GM12873 (cell line): ENCODE measurements at regions not wholly inside any gene's neighbourhood (a gene's known extent, or its start where the extent isn't known, plus 50 kb on each side); places are given as distances from the start of the nearest gene placed in this dataset.

ENCODE experiments used
- TF ChIP-seq, protein P1 (sequence below): IDR thresholded peaks from 2 replicates; pipeline ENCODE4 v1.5.1; 2012; ENCODE audit warnings: low read depth, mild to moderate bottlenecking, moderate library complexity, low read length, control low read depth; ENCODE audit not compliant: insufficient read depth; ENCODE audit errors: missing control alignments

- TF ChIP-seq, protein P1, sequence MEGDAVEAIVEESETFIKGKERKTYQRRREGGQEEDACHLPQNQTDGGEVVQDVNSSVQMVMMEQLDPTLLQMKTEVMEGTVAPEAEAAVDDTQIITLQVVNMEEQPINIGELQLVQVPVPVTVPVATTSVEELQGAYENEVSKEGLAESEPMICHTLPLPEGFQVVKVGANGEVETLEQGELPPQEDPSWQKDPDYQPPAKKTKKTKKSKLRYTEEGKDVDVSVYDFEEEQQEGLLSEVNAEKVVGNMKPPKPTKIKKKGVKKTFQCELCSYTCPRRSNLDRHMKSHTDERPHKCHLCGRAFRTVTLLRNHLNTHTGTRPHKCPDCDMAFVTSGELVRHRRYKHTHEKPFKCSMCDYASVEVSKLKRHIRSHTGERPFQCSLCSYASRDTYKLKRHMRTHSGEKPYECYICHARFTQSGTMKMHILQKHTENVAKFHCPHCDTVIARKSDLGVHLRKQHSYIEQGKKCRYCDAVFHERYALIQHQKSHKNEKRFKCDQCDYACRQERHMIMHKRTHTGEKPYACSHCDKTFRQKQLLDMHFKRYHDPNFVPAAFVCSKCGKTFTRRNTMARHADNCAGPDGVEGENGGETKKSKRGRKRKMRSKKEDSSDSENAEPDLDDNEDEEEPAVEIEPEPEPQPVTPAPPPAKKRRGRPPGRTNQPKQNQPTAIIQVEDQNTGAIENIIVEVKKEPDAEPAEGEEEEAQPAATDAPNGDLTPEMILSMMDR: no peak
These were observed 401.1 kb upstream of the TRPC7 start for GRCh38 chr5:136766456-136766855.

GRCh38 chr5:136764601-136765000, 399.3 kb upstream of the TRPC7 start:
- TF ChIP-seq, protein P1: no peak

- TF ChIP-seq, protein P1: no peak
These were observed 398.2 kb upstream of the TRPC7 start for GRCh38 chr5:136763548-136763947.

DNA sequence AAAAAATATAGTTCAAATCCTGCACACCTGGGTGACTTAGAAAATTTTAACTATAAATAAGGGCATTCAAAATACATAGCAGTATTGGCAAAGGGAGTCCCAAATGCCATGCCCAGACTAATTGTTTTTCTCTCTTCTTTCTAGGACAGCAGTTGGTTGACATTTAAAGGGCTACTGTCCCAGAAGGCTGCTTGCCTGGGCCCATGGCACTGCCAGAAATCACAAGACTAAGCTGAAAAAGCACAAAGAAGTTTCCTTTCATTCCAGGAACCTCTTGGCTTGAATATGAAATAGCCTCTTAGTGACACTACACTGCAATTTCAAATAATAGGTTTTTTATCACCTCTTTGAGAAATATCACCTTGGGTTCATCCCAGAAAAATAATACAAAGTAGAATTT, 388.9 kb upstream of the TRPC7 start:
- TF ChIP-seq, protein P1: no peak

DNA sequence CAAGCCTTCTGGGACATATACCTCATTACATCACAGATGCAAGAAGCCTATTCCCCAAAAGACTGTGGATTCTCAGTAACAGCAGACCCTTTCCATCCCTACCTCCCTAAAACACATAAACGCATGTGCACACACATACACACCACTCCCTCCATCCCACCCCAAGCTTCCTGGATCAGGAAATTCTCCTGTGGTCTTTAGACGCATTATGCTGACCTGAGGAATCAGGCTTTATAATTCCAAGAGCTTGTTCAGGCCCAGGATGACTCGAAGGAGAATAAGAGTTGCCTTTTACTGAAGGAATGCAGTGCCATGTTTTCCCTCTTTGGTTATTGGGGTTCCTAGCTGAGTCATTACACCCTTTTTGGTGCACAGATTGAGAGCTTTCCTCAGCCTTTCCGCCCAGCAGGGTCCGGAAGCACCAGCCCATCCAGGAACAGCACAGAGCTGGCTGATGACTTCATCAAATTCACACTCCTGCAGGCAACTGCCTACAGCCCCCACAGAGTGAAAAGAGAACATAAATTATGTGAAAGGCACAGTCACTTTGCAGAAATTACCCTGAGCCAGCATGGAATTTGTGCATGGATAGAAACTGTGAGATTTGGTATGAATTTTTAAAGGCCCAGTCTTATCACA, 385.0 kb upstream of the TRPC7 start:
- TF ChIP-seq, protein P1: no peak

- TF ChIP-seq, protein P1: no peak
These were observed 383.7 kb upstream of the TRPC7 start for GRCh38 chr5:136749016-136749415.

DNA sequence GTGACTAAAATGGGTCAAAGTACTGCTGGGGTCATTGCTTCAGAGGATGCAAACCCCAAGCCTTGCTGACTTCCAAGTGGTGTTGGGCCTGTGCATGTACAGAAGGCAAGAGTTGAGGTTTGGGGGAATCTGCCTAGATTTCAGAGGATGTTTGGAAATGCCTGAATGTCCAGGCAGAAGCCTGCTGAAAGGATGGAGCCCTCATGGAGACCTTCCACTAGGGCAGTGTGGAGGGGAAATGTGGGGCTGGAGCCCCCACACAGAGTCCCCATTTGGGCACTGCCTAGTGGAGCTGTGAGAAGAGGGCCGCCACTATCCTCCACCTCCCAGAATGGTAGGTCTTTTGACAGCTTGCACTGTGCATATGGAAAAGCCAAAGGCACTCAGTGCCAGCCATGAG, 377.7 kb upstream of the TRPC7 start:
- TF ChIP-seq, protein P1: no peak

- TF ChIP-seq, protein P1: no peak
These were observed 374.9 kb upstream of the TRPC7 start for GRCh38 chr5:136740228-136740627.
